ENCODE measurements at regions not wholly inside any gene's neighbourhood (a gene's known extent, or its start where the extent isn't known, plus 50 kb on each side); places are given as distances from the start of the nearest gene placed in this dataset.
A peak's percentile ranks its signal among the peaks of the same experiment; 100 is the strongest.
"Not testable (repeated sequence)": the region's sequence is repeated elsewhere in the genome, so short reads cannot be mapped to it uniquely, and the experiment has no call there.

GRCh38 chr12:107602446-107602845, 83.2 kb upstream of the PWP1 start:
- DNase-seq = no peak

GRCh38 chr12:107605293-107605692, 80.3 kb upstream of the PWP1 start:
- DNase-seq = no peak

DNA sequence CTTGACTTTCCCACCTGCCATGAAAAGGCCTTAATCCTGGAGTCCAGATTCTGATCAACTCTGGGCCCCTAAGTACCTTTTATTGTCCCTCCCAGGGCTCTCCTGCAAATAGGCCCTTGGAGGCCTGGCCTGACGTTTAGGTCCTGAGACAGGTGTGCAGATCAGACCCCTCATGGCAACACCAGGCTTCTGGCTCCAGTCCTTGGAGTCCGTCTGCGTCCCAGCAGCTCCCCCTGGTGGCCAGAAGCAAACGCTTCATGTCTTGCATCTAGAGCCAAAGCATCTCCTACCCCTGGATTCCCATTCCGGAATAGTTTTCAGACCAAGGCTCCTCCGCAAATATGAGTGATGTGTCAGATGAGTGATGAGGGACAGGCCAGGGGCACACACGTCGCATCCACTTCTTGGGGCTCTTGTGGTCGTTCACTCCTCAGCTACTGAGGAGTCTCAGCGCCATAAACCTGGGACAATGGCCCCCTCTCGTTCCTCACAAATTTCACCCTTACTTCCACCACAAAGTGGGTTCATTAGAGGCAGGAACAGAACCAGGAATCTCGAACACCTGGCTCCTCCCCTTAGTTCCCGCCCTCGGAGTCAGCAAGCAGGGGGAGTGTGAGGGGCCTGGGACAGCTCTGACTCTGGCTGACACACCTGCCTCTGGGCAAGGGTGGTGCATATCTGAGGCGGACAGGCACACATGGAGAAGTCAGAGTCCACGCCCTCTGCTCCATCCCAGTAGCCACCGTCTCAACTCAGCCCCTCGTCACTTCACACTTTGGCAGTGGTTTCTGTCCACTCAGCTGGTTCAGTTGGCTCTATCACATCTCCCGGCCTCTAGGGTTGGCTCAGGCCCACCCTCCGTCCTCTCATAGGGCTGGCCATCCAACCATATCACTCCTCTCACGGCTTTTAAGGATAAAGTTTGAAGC, 77.9 kb upstream of the PWP1 start:
- DNase-seq = peak; percentile 70

DNA sequence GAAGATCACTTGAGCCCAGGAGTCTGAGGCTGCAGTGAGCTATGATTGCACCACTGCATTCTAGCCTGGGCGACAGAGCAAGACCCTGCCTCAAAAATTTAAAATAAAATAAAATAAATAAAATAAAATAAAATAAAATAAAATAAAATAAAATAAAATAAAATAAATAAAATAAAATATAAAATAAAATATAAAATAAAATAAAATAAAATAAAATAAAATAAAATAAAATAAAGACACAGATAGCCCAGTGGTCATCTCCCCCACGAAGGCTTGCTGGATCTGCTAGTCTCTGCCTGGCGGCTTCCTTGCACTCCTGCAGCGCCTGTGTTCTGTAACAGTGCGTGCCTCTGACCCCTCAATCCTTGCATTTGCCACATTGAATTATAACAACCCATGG, 76.8 kb upstream of the PWP1 start:
- not testable (repeated sequence) for DNase-seq

GRCh38 chr12:107610021-107610859, 75.4 kb upstream of the PWP1 start:
- DNase-seq = peak; percentile 42

GRCh38 chr12:107612508-107612907, 73.1 kb upstream of the PWP1 start:
- DNase-seq = no peak

DNA sequence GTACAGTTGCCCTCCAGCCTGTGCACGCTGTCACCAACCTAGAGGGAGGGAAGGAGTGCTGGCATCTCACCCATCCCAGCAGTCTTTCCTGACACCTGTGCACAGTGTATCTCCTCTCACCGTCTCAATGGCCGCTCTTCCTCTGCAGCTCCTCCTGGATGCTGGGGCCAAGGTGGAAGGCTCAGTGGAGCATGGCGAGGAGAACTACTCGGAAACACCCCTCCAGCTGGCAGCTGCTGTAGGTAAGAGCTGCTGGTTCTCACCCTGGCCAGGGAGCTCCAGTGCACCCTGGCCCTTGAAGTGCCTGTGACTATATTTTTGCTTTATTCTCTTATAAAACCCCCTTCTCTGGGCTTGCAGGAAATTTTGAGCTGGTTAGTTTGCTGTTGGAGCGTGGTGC, 68.7 kb upstream of the PWP1 start:
- no peak for DNase-seq

DNA sequence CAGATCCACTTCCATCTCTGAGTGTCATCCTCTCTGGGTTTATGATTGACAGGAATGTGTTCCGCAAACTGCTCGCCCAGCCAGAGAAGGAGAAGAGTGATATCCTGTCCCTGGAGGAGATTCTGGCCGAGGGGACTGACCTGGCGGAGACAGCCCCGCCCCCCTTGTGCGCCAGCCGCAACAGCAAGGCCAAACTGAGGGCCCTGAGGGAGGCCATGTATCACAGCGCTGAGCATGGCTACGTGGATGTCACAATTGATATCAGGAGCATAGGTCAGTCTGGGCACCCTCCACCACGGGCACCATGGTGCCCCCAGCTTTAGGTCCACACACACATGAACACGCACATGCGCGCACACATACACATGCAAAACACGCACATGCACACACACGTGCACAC, 67.5 kb upstream of the PWP1 start:
- no peak for DNase-seq

DNA sequence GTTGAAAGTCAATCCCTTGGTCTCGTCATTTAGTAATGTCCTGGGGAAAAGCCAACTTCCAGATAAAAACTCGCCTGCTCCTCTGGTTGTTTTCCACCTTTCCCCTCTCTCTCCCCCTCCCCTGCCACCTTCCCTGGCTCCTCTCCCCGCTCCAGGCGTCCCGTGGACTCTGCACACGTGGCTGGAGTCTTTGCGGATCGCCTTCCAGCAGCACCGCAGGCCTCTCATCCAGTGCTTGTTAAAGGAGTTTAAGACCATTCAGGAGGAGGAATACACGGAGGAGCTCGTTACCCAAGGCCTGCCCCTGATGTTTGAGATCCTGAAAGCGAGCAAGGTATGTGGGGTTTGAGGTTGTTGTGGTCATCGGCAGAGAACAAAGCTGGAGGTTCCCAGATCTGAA, 65.8 kb upstream of the PWP1 start:
- no peak for DNase-seq

- peak; percentile 12 for DNase-seq
Measured at GRCh38 chr12:107622001-107622400, 63.6 kb upstream of the PWP1 start.

GRCh38 chr12:107624493-107624892, 61.1 kb upstream of the PWP1 start:
- no peak for DNase-seq

GRCh38 chr12:107631715-107632114, 53.9 kb upstream of the PWP1 start:
- no peak for DNase-seq

- DNase-seq = no peak
Measured at GRCh38 chr12:107632246-107632645, 53.4 kb upstream of the PWP1 start.

DNA sequence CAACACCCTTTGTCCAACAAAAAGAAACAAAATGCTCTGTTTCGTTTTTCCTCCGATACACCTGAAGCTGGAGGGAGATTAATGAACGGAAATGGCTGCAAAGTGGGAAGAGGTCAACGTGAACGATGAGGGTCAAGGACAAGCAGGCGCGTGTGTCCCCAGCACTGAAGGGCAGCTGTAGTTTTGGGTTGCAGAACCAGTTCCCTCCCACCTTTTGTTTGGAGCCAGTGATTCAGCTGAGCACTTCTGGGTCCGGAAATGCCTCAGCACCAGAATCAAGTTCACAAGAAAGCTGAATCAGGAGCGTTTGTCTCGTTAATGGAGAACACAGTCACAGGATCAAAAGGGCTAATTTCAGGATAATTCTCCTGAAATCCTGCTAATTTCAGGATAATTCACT, 51.1 kb upstream of the PWP1 start:
- DNase-seq = no peak

GRCh38 chr12:107635139-107635538, 50.5 kb upstream of the PWP1 start:
- peak; percentile 53 for DNase-seq

Data from fibroblast of skin of abdomen (primary cell).